OCI-LY7 (cell line): ENCODE measurements at regions not wholly inside any gene's neighbourhood (a gene's known extent, or its start where the extent isn't known, plus 50 kb on each side); places are given as distances from the start of the nearest gene placed in this dataset.

ENCODE experiments used
- BruUV-seq: library from RNA; stranded (reverse); fragments of 400-500 nt; replicated peaks from 2 replicates; lab custom pipeline; 2021; lab: Mats Ljungman, UMichigan
- CTCF ChIA-PET: fragments of 300-600 bp; sonication (Branson Sonifier 250); formaldehyde crosslinking; loops from one replicate; lab custom pipeline; 2022; ENCODE audit warnings: antibody characterized with exemption; ENCODE audit not compliant: unreplicated experiment; lab: Charles Lee
- POLR2A ChIA-PET: fragments of 300-600 bp; sonication (Branson Sonifier 250); formaldehyde crosslinking; loops from one replicate; lab custom pipeline; 2022; ENCODE audit warnings: antibody characterized with exemption; lab: Charles Lee
- DNase-seq: peaks from one replicate; pipeline ENCODE4 v3.0.0-alpha.2; 2015; ENCODE audit warnings: low spot score
- H2AFZ ChIP-seq: fragments of 200-600 bp; sonication (generic), shearing (Covaris generic); 2 replicates; pipeline ENCODE4 v1.6.1; 2014; ENCODE audit warnings: mild to moderate bottlenecking, antibody characterized with exemption, low read length, moderate library complexity
- H3K27ac ChIP-seq: fragments of 200-600 bp; sonication (generic); 2 replicates; pipeline ENCODE4 v1.5.1; 2014; ENCODE audit warnings: mixed run types, low read depth, mild to moderate bottlenecking, moderate library complexity, low read length, inconsistent platforms; ENCODE audit not compliant: poor library complexity, severe bottlenecking
- H3K36me3 ChIP-seq: fragments of 200-600 bp; sonication (generic); 2 replicates; pipeline ENCODE4 v1.6.1; 2014; ENCODE audit warnings: mild to moderate bottlenecking, antibody characterized with exemption, low read length, moderate library complexity, mixed read lengths; ENCODE audit not compliant: insufficient read depth
- H3K4me1 ChIP-seq: fragments of 200-600 bp; sonication (generic); 2 replicates; pipeline ENCODE4 v1.5.1; 2014; ENCODE audit warnings: mild to moderate bottlenecking, low read length; ENCODE audit not compliant: insufficient read depth, poor library complexity, severe bottlenecking
- H3K4me2 ChIP-seq: fragments of 200-600 bp; sonication (generic); 2 replicates; pipeline ENCODE4 v1.6.1; 2014; ENCODE audit warnings: mild to moderate bottlenecking, low read length
- H3K4me3 ChIP-seq: fragments of 200-600 bp; sonication (generic); 2 replicates; pipeline ENCODE4 v1.5.1; 2014; ENCODE audit warnings: mild to moderate bottlenecking, low read depth, low read length; ENCODE audit not compliant: poor library complexity, severe bottlenecking
- H3K79me2 ChIP-seq: fragments of 200-600 bp; sonication (generic); 2 replicates; pipeline ENCODE4 v1.6.1; 2016; ENCODE audit warnings: low read depth, mild to moderate bottlenecking, low read length, moderate library complexity, mixed read lengths; ENCODE audit not compliant: insufficient read depth
- H3K9me2 ChIP-seq: fragments of 200-600 bp; sonication (generic); 2 replicates; pipeline ENCODE4 v1.6.1; 2016; ENCODE audit warnings: mild to moderate bottlenecking, low read length, mixed read lengths; ENCODE audit not compliant: insufficient read depth
- H3K9me3 ChIP-seq: fragments of 200-600 bp; sonication (generic); 2 replicates; pipeline ENCODE4 v1.6.1; 2014; ENCODE audit warnings: mild to moderate bottlenecking, mixed run types, low read length, mixed read lengths
- H4K20me1 ChIP-seq: fragments of 200-600 bp; sonication (generic); 2 replicates; pipeline ENCODE4 v1.6.1; 2014; ENCODE audit warnings: mild to moderate bottlenecking, antibody characterized with exemption, low read length, moderate library complexity, mixed read lengths; ENCODE audit not compliant: insufficient read depth
- EZH2phosphoT487 ChIP-seq: fragments of 200-600 bp; sonication (generic); IDR thresholded peaks from 2 replicates; pipeline ENCODE4 v1.6.1; 2018; ENCODE audit warnings: low read depth, borderline replicate concordance, mild to moderate bottlenecking, mixed run types, antibody characterized with exemption, low read length, moderate library complexity, mixed read lengths
- intact Hi-C: fragments of 100-400 bp; cut with micrococcal nuclease; formaldehyde crosslinking; loops from one replicate; pipeline ENCODE4 v1.10.0; 2022; ENCODE audit not compliant: unreplicated experiment
- TF ChIP-seq, protein P1 (sequence below): fragments of 200-600 bp; sonication (generic); conservative IDR thresholded peaks from 2 replicates; pipeline ENCODE4 v1.5.1; 2014; ENCODE audit warnings: mild to moderate bottlenecking, antibody characterized with exemption, low read length, moderate library complexity, mixed read lengths

- no peaks in the 10 kb centered on the region for H3K36me3 ChIP-seq
- no TSS peak for BruUV-seq
- H3K9me2 ChIP-seq: no peaks in the 10 kb centered on the region
- ChIA-PET CTCF (no interaction called here), POLR2A (no interaction called here)
- no peak overlapping the region for H3K27ac ChIP-seq
- no peaks in the 10 kb centered on the region for H3K4me1 ChIP-seq
- H4K20me1 ChIP-seq: no peaks in the 10 kb centered on the region
- H3K4me3 ChIP-seq: no peak overlapping the region
- no peaks in the 10 kb centered on the region for H3K9me3 ChIP-seq
- no peak overlapping the region for H3K4me2 ChIP-seq
- intact Hi-C loops: no loop called here
- no peaks in the 10 kb centered on the region for H3K79me2 ChIP-seq
- no peak for TF ChIP-seq EZH2phosphoT487
- TF ChIP-seq, protein P1, sequence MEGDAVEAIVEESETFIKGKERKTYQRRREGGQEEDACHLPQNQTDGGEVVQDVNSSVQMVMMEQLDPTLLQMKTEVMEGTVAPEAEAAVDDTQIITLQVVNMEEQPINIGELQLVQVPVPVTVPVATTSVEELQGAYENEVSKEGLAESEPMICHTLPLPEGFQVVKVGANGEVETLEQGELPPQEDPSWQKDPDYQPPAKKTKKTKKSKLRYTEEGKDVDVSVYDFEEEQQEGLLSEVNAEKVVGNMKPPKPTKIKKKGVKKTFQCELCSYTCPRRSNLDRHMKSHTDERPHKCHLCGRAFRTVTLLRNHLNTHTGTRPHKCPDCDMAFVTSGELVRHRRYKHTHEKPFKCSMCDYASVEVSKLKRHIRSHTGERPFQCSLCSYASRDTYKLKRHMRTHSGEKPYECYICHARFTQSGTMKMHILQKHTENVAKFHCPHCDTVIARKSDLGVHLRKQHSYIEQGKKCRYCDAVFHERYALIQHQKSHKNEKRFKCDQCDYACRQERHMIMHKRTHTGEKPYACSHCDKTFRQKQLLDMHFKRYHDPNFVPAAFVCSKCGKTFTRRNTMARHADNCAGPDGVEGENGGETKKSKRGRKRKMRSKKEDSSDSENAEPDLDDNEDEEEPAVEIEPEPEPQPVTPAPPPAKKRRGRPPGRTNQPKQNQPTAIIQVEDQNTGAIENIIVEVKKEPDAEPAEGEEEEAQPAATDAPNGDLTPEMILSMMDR: no peak
- H2AFZ ChIP-seq: no peak overlapping the region
- no peak for DNase-seq
These were observed 1082.9 kb upstream of the CDH2 start for GRCh38 chr18:29259838-29260237.

DNA sequence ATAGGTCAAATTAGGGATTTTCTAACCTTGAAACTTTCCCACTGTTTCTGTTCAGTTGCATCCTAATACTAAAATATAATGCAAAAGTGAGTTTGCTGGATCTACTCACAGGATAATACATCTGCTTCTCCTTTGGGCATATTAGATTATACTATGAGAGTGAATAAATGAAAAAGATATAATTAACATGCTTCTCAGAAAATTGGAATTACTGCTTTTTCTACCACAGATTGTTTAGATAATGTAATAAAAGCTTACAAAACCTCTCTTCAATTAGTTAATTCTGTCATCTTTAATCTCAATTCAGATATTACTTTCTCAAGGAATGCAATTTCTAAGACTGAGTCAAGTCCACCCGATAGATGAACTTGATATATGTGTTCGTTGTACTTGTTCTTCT lies 1077.2 kb upstream of the CDH2 start:
- no peak for DNase-seq
- no peaks in the 10 kb centered on the region for H3K79me2 ChIP-seq
- TF ChIP-seq, protein P1: no peak
- TF ChIP-seq EZH2phosphoT487: no peak
- no peak overlapping the region for H3K4me2 ChIP-seq
- no TSS peak for BruUV-seq
- H3K9me3 ChIP-seq: no peaks in the 10 kb centered on the region
- H2AFZ ChIP-seq: no peak overlapping the region
- CTCF ChIA-PET: no interaction called here
- POLR2A ChIA-PET: no interaction called here
- H3K27ac ChIP-seq: no peak overlapping the region
- H3K4me3 ChIP-seq: no peak overlapping the region
- intact Hi-C loops: no loop called here
- H3K4me1 ChIP-seq: no peaks in the 10 kb centered on the region
- no peaks in the 10 kb centered on the region for H3K36me3 ChIP-seq
- no peaks in the 10 kb centered on the region for H4K20me1 ChIP-seq
- no peaks in the 10 kb centered on the region for H3K9me2 ChIP-seq

- no peak overlapping the region for H3K27ac ChIP-seq
- H3K4me1 ChIP-seq: no peaks in the 10 kb centered on the region
- no peaks in the 10 kb centered on the region for H3K9me2 ChIP-seq
- TF ChIP-seq EZH2phosphoT487: no peak
- TF ChIP-seq, protein P1: no peak
- DNase-seq: no peak
- ChIA-PET POLR2A (no interaction called here), CTCF (no interaction called here)
- no peaks in the 10 kb centered on the region for H4K20me1 ChIP-seq
- H3K79me2 ChIP-seq: no peaks in the 10 kb centered on the region
- H2AFZ ChIP-seq: no peak overlapping the region
- H3K36me3 ChIP-seq: no peaks in the 10 kb centered on the region
- no peaks in the 10 kb centered on the region for H3K9me3 ChIP-seq
- H3K4me3 ChIP-seq: no peak overlapping the region
- H3K4me2 ChIP-seq: no peak overlapping the region
- intact Hi-C loops: no loop called here
- no TSS peak for BruUV-seq
These were observed 1074.8 kb upstream of the CDH2 start for GRCh38 chr18:29251681-29252080.
